Activated B cell treated with CpG ODN at 0.5 μM for 24 hours (primary cell): ENCODE measurements at regions not wholly inside any gene's neighbourhood (a gene's known extent, or its start where the extent isn't known, plus 50 kb on each side); places are given as distances from the start of the nearest gene placed in this dataset.

Source experiments
- ATAC-seq: fragments of 200-7000 bp; cut with Tn5 transposase; one replicate; pipeline ENCODE4 v1.10.0; 2021; ENCODE audit warnings: low read depth, mild to moderate bottlenecking, moderate library complexity
- CTCF ChIA-PET: fragments of 350-600 bp; sonication (Branson Sonifier 250); formaldehyde crosslinking; loops from one replicate; lab custom pipeline; 2021; ENCODE audit warnings: antibody characterized with exemption; lab: Charles Lee
- POLR2A ChIA-PET: fragments of 350-600 bp; sonication (Branson Sonifier 250); formaldehyde crosslinking; loops from one replicate; lab custom pipeline; 2021; ENCODE audit warnings: antibody characterized with exemption; lab: Charles Lee
- DNase-seq: peaks from one replicate; pipeline ENCODE4 v3.0.0; 2022
- H3K27ac Mint-ChIP-seq: one replicate; pipeline ENCODE4 v1.8.0; 2020; ENCODE audit warnings: mixed read lengths
- H3K27me3 Mint-ChIP-seq: one replicate; pipeline ENCODE4 v1.8.0; 2021; ENCODE audit warnings: mixed read lengths
- H3K36me3 Mint-ChIP-seq: one replicate; pipeline ENCODE4 v1.8.0; 2021; ENCODE audit warnings: low read depth, mixed read lengths
- H3K4me1 Mint-ChIP-seq: one replicate; pipeline ENCODE4 v1.8.0; 2021; ENCODE audit warnings: mixed read lengths
- H3K4me3 Mint-ChIP-seq: one replicate; pipeline ENCODE4 v1.8.0; 2020; ENCODE audit warnings: mild to moderate bottlenecking, mixed read lengths
- H3K9me3 Mint-ChIP-seq: one replicate; pipeline ENCODE4 v1.8.0; 2020; ENCODE audit warnings: mixed read lengths
- CTCF ChIP-seq: fragments of 200-600 bp; IDR thresholded peaks from one replicate; pipeline ENCODE4 v1.8.0; 2022; ENCODE audit warnings: antibody characterized with exemption, mild to moderate bottlenecking
- intact Hi-C: fragments of 100-400 bp; cut with micrococcal nuclease; formaldehyde crosslinking; loops from one replicate; pipeline ENCODE4 v1.15.1; 2024

GRCh38 chr3:22608093-22608492 is 595.0 kb upstream of the UBE2E2 start:
- Mint-ChIP-seq H3K4me3 (no peak overlapping the region), H3K4me1 (no peaks in the 10 kb centered on the region), H3K27ac (no peak overlapping the region), H3K36me3 (no peaks in the 10 kb centered on the region), H3K9me3 (no peaks in the 10 kb centered on the region), H3K27me3 (no peaks in the 10 kb centered on the region)
- no peak for TF ChIP-seq CTCF
- intact Hi-C loops: no loop called here
- no peak for ATAC-seq
- ChIA-PET CTCF (no interaction called here), POLR2A (no interaction called here)
- DNase-seq: no peak

DNA sequence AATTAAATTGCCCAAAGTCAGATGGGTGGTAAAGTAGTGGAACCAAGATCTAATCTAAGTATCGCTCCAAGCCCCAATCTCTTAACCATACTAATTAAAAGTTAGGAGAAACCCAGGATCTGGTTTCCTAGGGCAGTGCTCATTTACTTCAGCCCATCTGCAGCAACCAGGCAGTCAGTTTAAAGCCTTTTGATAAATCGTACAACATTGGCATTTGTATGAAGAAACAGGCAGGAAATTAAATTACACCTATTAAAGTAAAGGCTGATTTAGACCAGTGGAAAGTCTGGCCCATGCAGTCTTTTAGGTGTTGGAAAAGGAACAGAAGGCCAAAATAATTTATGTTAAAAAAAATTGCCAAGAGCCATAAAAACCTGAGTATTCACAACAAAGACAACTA is 594.4 kb upstream of the UBE2E2 start:
- Mint-ChIP-seq H3K4me1 (no peaks in the 10 kb centered on the region), H3K4me3 (no peak overlapping the region), H3K36me3 (no peaks in the 10 kb centered on the region), H3K9me3 (no peaks in the 10 kb centered on the region), H3K27ac (no peak overlapping the region), H3K27me3 (no peaks in the 10 kb centered on the region)
- no peak for ATAC-seq
- POLR2A ChIA-PET: no interaction called here
- CTCF ChIA-PET: no interaction called here
- intact Hi-C loops: no loop called here
- no peak for DNase-seq
- no peak for TF ChIP-seq CTCF

DNA sequence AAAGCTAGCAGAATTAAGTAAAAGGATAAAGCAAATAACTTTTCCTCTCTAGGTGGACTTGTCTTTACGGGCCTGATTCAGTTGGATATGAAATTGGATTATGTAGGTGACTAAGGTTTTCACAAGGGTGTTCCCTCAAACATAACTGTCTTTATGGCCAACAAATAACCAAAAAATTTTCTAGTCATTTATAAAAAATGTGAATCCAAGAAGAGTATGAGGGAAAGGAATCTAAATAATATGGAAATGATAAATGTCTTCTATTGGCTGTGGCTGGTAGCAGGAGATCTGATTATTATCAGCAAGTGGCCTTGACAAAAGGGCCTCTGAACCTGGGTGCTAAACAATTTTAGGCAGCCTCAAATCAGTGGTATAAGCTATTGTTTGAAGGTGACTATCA is 594.0 kb upstream of the UBE2E2 start:
- DNase-seq: no peak
- no peaks in the 10 kb centered on the region for H3K27me3 Mint-ChIP-seq
- ATAC-seq: no peak
- POLR2A ChIA-PET: no interaction called here
- no peaks in the 10 kb centered on the region for H3K4me1 Mint-ChIP-seq
- no peak overlapping the region for H3K27ac Mint-ChIP-seq
- no peaks in the 10 kb centered on the region for H3K36me3 Mint-ChIP-seq
- H3K4me3 Mint-ChIP-seq: no peak overlapping the region
- no peak for TF ChIP-seq CTCF
- H3K9me3 Mint-ChIP-seq: no peaks in the 10 kb centered on the region
- intact Hi-C loops: no loop called here
- CTCF ChIA-PET: no interaction called here

DNA sequence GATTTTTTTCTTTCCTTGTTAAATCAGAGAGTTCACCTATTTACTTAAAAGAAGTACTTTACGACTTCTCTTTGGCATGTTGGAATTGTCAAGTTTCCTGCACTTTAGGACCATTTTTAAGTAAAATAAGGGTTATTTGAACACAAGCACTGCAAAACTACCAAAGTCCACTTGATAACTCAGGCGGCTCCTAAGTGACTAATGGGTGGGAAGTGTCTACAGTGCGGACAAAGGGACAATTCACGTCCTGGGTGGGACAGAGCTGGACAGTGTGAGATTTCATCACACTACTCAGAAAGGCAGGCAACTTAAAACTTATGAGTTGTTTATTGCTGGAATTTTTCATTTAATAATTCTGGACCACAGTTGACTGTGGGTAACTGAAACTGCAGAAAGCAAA is 590.2 kb upstream of the UBE2E2 start:
- Mint-ChIP-seq H3K4me1 (no peaks in the 10 kb centered on the region), H3K36me3 (no peaks in the 10 kb centered on the region), H3K27ac (no peak overlapping the region), H3K27me3 (no peaks in the 10 kb centered on the region), H3K9me3 (no peaks in the 10 kb centered on the region), H3K4me3 (no peak overlapping the region)
- no peak for DNase-seq
- CTCF ChIA-PET: no interaction called here
- POLR2A ChIA-PET: no interaction called here
- no peak for TF ChIP-seq CTCF
- intact Hi-C loops: no loop called here
- ATAC-seq: no peak

- ATAC-seq: no peak
- no peaks in the 10 kb centered on the region for H3K36me3 Mint-ChIP-seq
- TF ChIP-seq CTCF: no peak
- no peak for DNase-seq
- no peak overlapping the region for H3K4me3 Mint-ChIP-seq
- no peaks in the 10 kb centered on the region for H3K9me3 Mint-ChIP-seq
- CTCF ChIA-PET: no interaction called here
- intact Hi-C loops: no loop called here
- no peaks in the 10 kb centered on the region for H3K27me3 Mint-ChIP-seq
- no peaks in the 10 kb centered on the region for H3K4me1 Mint-ChIP-seq
- H3K27ac Mint-ChIP-seq: no peak overlapping the region
- POLR2A ChIA-PET: no interaction called here
Observed at GRCh38 chr3:22615790-22616189, 587.3 kb upstream of the UBE2E2 start.
